Trophoblast cell (in vitro differentiated cells and primary cell): ENCODE measurements at regions not wholly inside any gene's neighbourhood (a gene's known extent, or its start where the extent isn't known, plus 50 kb on each side); places are given as distances from the start of the nearest gene placed in this dataset.
A peak's percentile ranks its signal among the peaks of the same experiment; 100 is the strongest.

Experiments
- DNase-seq, 2 donors: peaks; one replicate each; pipeline ENCODE4 v3.0.0-alpha.2; 2016
- H2AFZ ChIP-seq: 2 replicates; pipeline ENCODE4 v1.6.1; 2013; ENCODE audit warnings: low read length, moderate library complexity, mild to moderate bottlenecking; ENCODE audit not compliant: insufficient read depth, poor library complexity
- H2AK5ac ChIP-seq: 2 replicates; pipeline ENCODE4 v1.6.1; 2013; ENCODE audit warnings: mild to moderate bottlenecking, low read length
- H2BK120ac ChIP-seq: 2 replicates; pipeline ENCODE4 v1.6.1; 2013; ENCODE audit warnings: low read length, mild to moderate bottlenecking, moderate library complexity; ENCODE audit not compliant: insufficient read depth, poor library complexity
- H2BK12ac ChIP-seq: 2 replicates; pipeline ENCODE4 v1.6.1; 2013; ENCODE audit warnings: mild to moderate bottlenecking, low read length, moderate library complexity
- H2BK5ac ChIP-seq: 2 replicates; pipeline ENCODE4 v1.6.1; 2013; ENCODE audit warnings: low read length, low read depth, moderate library complexity, mild to moderate bottlenecking; ENCODE audit not compliant: poor library complexity
- H3K14ac ChIP-seq: 2 replicates; pipeline ENCODE4 v1.6.1; 2013; ENCODE audit warnings: mild to moderate bottlenecking, low read length
- H3K18ac ChIP-seq: 2 replicates; pipeline ENCODE4 v1.6.1; 2013; ENCODE audit warnings: mild to moderate bottlenecking, low read length
- H3K23ac ChIP-seq: 2 replicates; pipeline ENCODE4 v1.6.1; 2013; ENCODE audit warnings: low read length
- H3K27ac ChIP-seq: 2 replicates; pipeline ENCODE4 v1.5.1; 2013; ENCODE audit warnings: low read depth, mild to moderate bottlenecking, inconsistent platforms, low read length, moderate library complexity
- H3K27me3 ChIP-seq: 2 replicates; pipeline ENCODE4 v1.6.1; 2013; ENCODE audit warnings: inconsistent platforms, mild to moderate bottlenecking, low read length, moderate library complexity; ENCODE audit not compliant: insufficient read depth
- H3K36me3 ChIP-seq, 2 experiments: 1 replicate in 1 of 2; 2 replicates in 1 of 2; pipeline ENCODE4 v1.6.1; 2013; ENCODE audit warnings: low read length in 2 of 2, mild to moderate bottlenecking in 2 of 2, moderate library complexity in 1 of 2; ENCODE audit not compliant: insufficient read depth in 2 of 2, control insufficient read depth in 1 of 2
- H3K4ac ChIP-seq: 2 replicates; pipeline ENCODE4 v1.6.1; 2013; ENCODE audit warnings: low read depth, mild to moderate bottlenecking, low read length, moderate library complexity
- H3K4me1 ChIP-seq, 2 experiments: 1 replicate in 1 of 2; 2 replicates in 1 of 2; pipeline ENCODE4 v1.6.1; 2013; ENCODE audit warnings: low read length in 2 of 2, mild to moderate bottlenecking in 2 of 2, moderate library complexity in 1 of 2; ENCODE audit not compliant: insufficient read depth in 2 of 2, control insufficient read depth in 1 of 2
- H3K4me2 ChIP-seq: 2 replicates; pipeline ENCODE4 v1.6.1; 2013; ENCODE audit warnings: inconsistent platforms, mild to moderate bottlenecking, low read length, moderate library complexity
- H3K4me3 ChIP-seq: 2 replicates; pipeline ENCODE4 v1.5.1; 2013; ENCODE audit warnings: mild to moderate bottlenecking, low read depth, low read length, inconsistent platforms
- H3K79me1 ChIP-seq: one replicate; pipeline ENCODE4 v1.6.1; 2013; ENCODE audit warnings: low read length
- H3K79me2 ChIP-seq: 2 replicates; pipeline ENCODE4 v1.6.1; 2013; ENCODE audit warnings: low read length, mild to moderate bottlenecking; ENCODE audit not compliant: control insufficient read depth, insufficient read depth, poor library complexity
- H3K9ac ChIP-seq: 2 replicates; pipeline ENCODE4 v1.6.1; 2013; ENCODE audit warnings: mild to moderate bottlenecking, low read length
- H3K9me3 ChIP-seq: 2 replicates; pipeline ENCODE4 v1.6.1; 2013; ENCODE audit warnings: low read depth, mild to moderate bottlenecking, control low read depth, inconsistent platforms, low read length; ENCODE audit not compliant: insufficient read depth
- H4K12ac ChIP-seq: 2 replicates; pipeline ENCODE4 v1.6.1; 2013; ENCODE audit warnings: low read depth, mild to moderate bottlenecking, low read length, moderate library complexity
- H4K8ac ChIP-seq: 2 replicates; pipeline ENCODE4 v1.6.1; 2013; ENCODE audit warnings: low read depth, mild to moderate bottlenecking, low read length, moderate library complexity
- H4K91ac ChIP-seq: one replicate; pipeline ENCODE4 v1.6.1; 2013; ENCODE audit warnings: low read depth, mild to moderate bottlenecking, low read length, moderate library complexity
- WGBS: extraction: QIAGEN DNeasy Blood & Tissue Kit; methylation state at CpG from one replicate; pipeline ENCODE4 v1.1.7; 2013; ENCODE audit warnings: missing lambda C conversion rate; ENCODE audit not compliant: insufficient read length, insufficient coverage; ENCODE audit errors: extremely low coverage; 5-methylcytosine and 5-hydroxymethylcytosine counted together

GRCh38 chr5:52051759-52052158 is 668.5 kb downstream of the ISL1 start:
- H4K8ac ChIP-seq, result no peak overlapping the region
- H3K18ac ChIP-seq, result no peak overlapping the region
- no peaks in the 10 kb centered on the region for H3K36me3 ChIP-seq
- H2AK5ac ChIP-seq, result no peak overlapping the region
- no peaks in the 10 kb centered on the region for H3K79me2 ChIP-seq
- H3K4me3 ChIP-seq, result no peak overlapping the region
- WGBS, result no CpG with 5 or more reads among the region's 3 CpGs
- no peak overlapping the region for H3K27ac ChIP-seq
- no peak overlapping the region for H2BK5ac ChIP-seq
- H3K14ac ChIP-seq, result no peak overlapping the region
- no peak overlapping the region for H2BK120ac ChIP-seq
- H3K23ac ChIP-seq, result no peak overlapping the region
- H3K79me1 ChIP-seq, result no peaks in the 10 kb centered on the region
- no peaks in the 10 kb centered on the region for H3K27me3 ChIP-seq
- H2BK12ac ChIP-seq, result no peak overlapping the region
- no peaks in the 10 kb centered on the region for H3K9me3 ChIP-seq
- H3K4me2 ChIP-seq, result no peak overlapping the region
- no peak overlapping the region for H3K9ac ChIP-seq
- no peak overlapping the region for H3K4ac ChIP-seq
- H3K4me1 ChIP-seq, result no peaks in the 10 kb centered on the region
- H2AFZ ChIP-seq, result no peak overlapping the region
- DNase-seq, result no peak
- H4K12ac ChIP-seq, result no peak overlapping the region
- no peak overlapping the region for H4K91ac ChIP-seq

DNA sequence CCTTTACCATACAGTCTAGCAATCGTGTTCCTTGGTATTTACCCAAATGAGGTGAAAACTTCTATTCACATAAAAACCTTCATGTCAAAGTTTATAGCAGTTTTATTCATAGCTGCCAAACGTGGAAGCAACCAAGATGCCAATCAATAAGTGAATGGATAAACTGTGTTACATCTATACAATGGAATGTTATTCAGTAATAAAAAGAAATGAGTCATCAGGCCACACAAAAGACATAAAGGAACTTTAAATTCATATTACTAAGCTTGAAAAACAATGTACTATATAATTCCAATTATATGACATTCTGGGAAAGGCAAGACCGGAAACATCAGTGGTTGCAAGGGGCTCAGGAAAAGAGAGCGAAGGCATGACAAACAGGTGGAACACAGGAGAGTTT is 679.9 kb downstream of the ISL1 start:
- no peak overlapping the region for H3K4me3 ChIP-seq
- no CpG with 5 or more reads among the region's 4 CpGs for WGBS
- no peak for DNase-seq

DNA sequence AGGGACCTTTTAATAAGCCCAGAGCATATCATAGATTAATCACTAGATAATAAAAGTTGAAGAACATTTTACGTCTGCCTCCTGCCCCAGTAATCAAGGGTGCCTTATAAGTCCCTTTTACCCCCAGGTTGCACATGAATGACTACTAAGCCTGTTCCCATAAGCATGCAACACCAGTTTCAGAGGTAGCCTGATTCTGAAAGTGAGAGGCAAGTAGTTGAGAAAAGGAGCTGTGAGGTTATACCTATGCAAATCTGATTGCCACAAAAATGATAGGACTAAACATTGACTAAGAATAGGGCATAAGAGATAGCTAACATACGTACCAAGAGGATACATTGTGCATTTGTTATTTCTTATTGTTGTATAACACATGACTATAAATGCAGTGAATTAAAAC is 681.9 kb downstream of the ISL1 start:
- H2BK12ac ChIP-seq, result no peak overlapping the region
- H4K91ac ChIP-seq, result no peak overlapping the region
- H3K36me3 ChIP-seq, result no peaks in the 10 kb centered on the region
- H2AK5ac ChIP-seq, result no peak overlapping the region
- H3K14ac ChIP-seq, result no peak overlapping the region
- H4K12ac ChIP-seq, result no peak overlapping the region
- no peak overlapping the region for H3K23ac ChIP-seq
- H2BK120ac ChIP-seq, result no peak overlapping the region
- H3K4me1 ChIP-seq, result no peaks in the 10 kb centered on the region
- no peak overlapping the region for H3K4me2 ChIP-seq
- H3K4me3 ChIP-seq, result no peak overlapping the region
- H3K79me2 ChIP-seq, result no peaks in the 10 kb centered on the region
- H2AFZ ChIP-seq, result no peak overlapping the region
- no CpG with 5 or more reads among the region's 2 CpGs for WGBS
- no peaks in the 10 kb centered on the region for H3K79me1 ChIP-seq
- no peak overlapping the region for H3K18ac ChIP-seq
- no peaks in the 10 kb centered on the region for H3K27me3 ChIP-seq
- DNase-seq, result no peak
- H3K9ac ChIP-seq, result no peak overlapping the region
- H4K8ac ChIP-seq, result no peak overlapping the region
- H3K4ac ChIP-seq, result no peak overlapping the region
- no peak overlapping the region for H2BK5ac ChIP-seq
- no peaks in the 10 kb centered on the region for H3K9me3 ChIP-seq
- no peak overlapping the region for H3K27ac ChIP-seq

More for the DNA sequence above, 679.9 kb downstream of the ISL1 start:
- no peak overlapping the region for H3K4ac ChIP-seq
- H3K4me2 ChIP-seq, result no peak overlapping the region
- H2BK120ac ChIP-seq, result no peak overlapping the region
- no peak overlapping the region for H3K9ac ChIP-seq
- no peak overlapping the region for H3K14ac ChIP-seq
- H3K27me3 ChIP-seq, result no peaks in the 10 kb centered on the region
- no peak overlapping the region for H4K91ac ChIP-seq
- H2AFZ ChIP-seq, result no peak overlapping the region
- H3K4me1 ChIP-seq, result no peaks in the 10 kb centered on the region
- no peak overlapping the region for H3K18ac ChIP-seq
- H3K23ac ChIP-seq, result no peak overlapping the region
- no peak overlapping the region for H3K27ac ChIP-seq
- no peak overlapping the region for H2BK12ac ChIP-seq
- no peak overlapping the region for H4K12ac ChIP-seq
- no peaks in the 10 kb centered on the region for H3K79me1 ChIP-seq
- H2BK5ac ChIP-seq, result no peak overlapping the region
- no peaks in the 10 kb centered on the region for H3K79me2 ChIP-seq
- no peaks in the 10 kb centered on the region for H3K9me3 ChIP-seq
- H3K36me3 ChIP-seq, result no peaks in the 10 kb centered on the region
- no peak overlapping the region for H4K8ac ChIP-seq
- H2AK5ac ChIP-seq, result no peak overlapping the region

DNA sequence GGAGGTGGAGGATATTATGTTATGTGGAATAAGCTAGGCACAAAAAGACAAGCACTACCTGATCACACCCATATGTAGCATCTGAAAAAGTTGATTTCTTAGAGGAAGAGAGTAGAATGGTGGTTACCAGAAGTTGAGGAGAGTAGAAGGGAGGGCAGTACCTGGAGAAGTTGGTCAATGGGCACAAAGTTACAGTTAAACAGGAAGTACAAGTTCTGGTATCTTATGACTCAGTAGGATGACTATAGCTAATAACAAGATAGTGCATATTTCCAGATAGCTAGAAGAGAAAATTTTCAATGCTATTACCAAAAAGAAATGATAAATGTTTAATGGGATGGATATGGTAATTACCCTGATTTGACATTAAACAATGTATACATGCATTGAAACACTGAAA is 686.7 kb downstream of the ISL1 start:
- no peaks in the 10 kb centered on the region for H3K79me1 ChIP-seq
- no peaks in the 10 kb centered on the region for H3K4me1 ChIP-seq
- no peaks in the 10 kb centered on the region for H3K27me3 ChIP-seq
- no peak overlapping the region for H4K91ac ChIP-seq
- no peaks in the 10 kb centered on the region for H3K9me3 ChIP-seq
- H3K18ac ChIP-seq, result no peak overlapping the region
- no peak overlapping the region for H4K12ac ChIP-seq
- H3K9ac ChIP-seq, result no peak overlapping the region
- no peak overlapping the region for H2AK5ac ChIP-seq
- H3K4me2 ChIP-seq, result no peak overlapping the region
- H4K8ac ChIP-seq, result no peak overlapping the region
- H2BK5ac ChIP-seq, result no peak overlapping the region
- no peak overlapping the region for H2AFZ ChIP-seq
- no peak overlapping the region for H3K23ac ChIP-seq
- H3K27ac ChIP-seq, result no peak overlapping the region
- no peak overlapping the region for H2BK120ac ChIP-seq
- peak in 1 of 2 donors; percentile 1 for DNase-seq
- no peak overlapping the region for H3K4me3 ChIP-seq
- H2BK12ac ChIP-seq, result no peak overlapping the region
- no peaks in the 10 kb centered on the region for H3K79me2 ChIP-seq
- no peak overlapping the region for H3K14ac ChIP-seq
- H3K4ac ChIP-seq, result no peak overlapping the region
- no peaks in the 10 kb centered on the region for H3K36me3 ChIP-seq
